Right lobe of liver (tissue), 6 donors: ENCODE measurements at regions not wholly inside any gene's neighbourhood (a gene's known extent, or its start where the extent isn't known, plus 50 kb on each side); places are given as distances from the start of the nearest gene placed in this dataset.

Source experiments
- ATAC-seq, 4 donors: fragments of 200-7000 bp; cut with Tn5 transposase; one replicate each; pipeline ENCODE4 v1.9.1; 2020; ENCODE audit warnings: mild to moderate bottlenecking in 4 of 4, moderate library complexity in 4 of 4
- DNase-seq, 3 donors: peaks; one replicate each; pipeline ENCODE4 v3.0.0-alpha.2; 2020
- H3K27ac ChIP-seq, 3 donors: fragments of 200-600 bp; one replicate each; pipeline ENCODE4 v1.8.0; 2022
- H3K27me3 ChIP-seq, 2 donors: fragments of 200-600 bp; one replicate each; pipeline ENCODE4 v1.8.0; 2022
- H3K36me3 ChIP-seq, 4 donors: fragments of 200-600 bp; sonication (generic) in 1 of 4; one replicate each; pipeline versions ENCODE4 v1.5.1 to v1.8.0; 2017 to 2022; ENCODE audit warnings: control low read depth in 1 of 4
- H3K4me1 ChIP-seq, 4 donors: fragments of 200-600 bp; sonication (generic) in 1 of 4; one replicate each; pipeline versions ENCODE4 v1.5.1 to v1.8.0; 2017 to 2022; ENCODE audit warnings: control low read depth in 1 of 4
- H3K4me3 ChIP-seq, 3 donors: fragments of 200-600 bp; one replicate each; pipeline ENCODE4 v1.8.0; 2022
- H3K9me3 ChIP-seq, 4 donors: fragments of 200-600 bp; sonication (generic) in 1 of 4; one replicate each; pipeline versions ENCODE4 v1.5.1 to v1.8.0; 2017 to 2022; ENCODE audit warnings: control low read depth in 1 of 4
- POLR2A ChIP-seq: fragments of 450-650 bp; IDR thresholded peaks from one replicate; pipeline ENCODE4 v1.6.1; 2017; ENCODE audit warnings: antibody characterized with exemption, mild to moderate bottlenecking
- WGBS: methylation state at CpG from one replicate; pipeline ENCODE4 v1.1.6; 2018; ENCODE audit warnings: low coverage, low lambda C conversion rate; ENCODE audit not compliant: insufficient coverage; ENCODE audit errors: missing lambda C conversion rate; 5-methylcytosine and 5-hydroxymethylcytosine counted together
- intact Hi-C, 2 donors: fragments of 100-400 bp; cut with DNase I; formaldehyde crosslinking; loops; one replicate each; pipeline versions ENCODE4 v1.11.2 to v1.14.1; 2022
- TF ChIP-seq, protein P1 (sequence below), 4 donors: fragments of 200-600 bp in 3 of 4; fragments of 450-650 bp in 1 of 4; IDR thresholded peaks; one replicate each; pipeline versions ENCODE4 v1.5.1 to v1.8.0; 2016 to 2022; ENCODE audit warnings: antibody characterized with exemption in 4 of 4, mild to moderate bottlenecking in 2 of 4
- donor health status: DM: no; HTN: yes; CAD: no.
- donor health status: DM: no; HTN: no; CAD: no.
- donor health status: DM: no; HTN: no; CAD: no.
- donor health status: DM: no; HTN: yes; CAD: no.
- donor health status: DM: no; HTN: yes; CAD: no.

- no peaks in the 10 kb centered on the region for H3K27me3 ChIP-seq
- 57% methylated on average over 3 of the region's 3 CpGs for WGBS
- H3K4me3 ChIP-seq, result no peak overlapping the region
- H3K4me1 ChIP-seq, result no peaks in the 10 kb centered on the region
- no peak overlapping the region for H3K27ac ChIP-seq
- no peak for TF ChIP-seq POLR2A
- TF ChIP-seq, protein P1, sequence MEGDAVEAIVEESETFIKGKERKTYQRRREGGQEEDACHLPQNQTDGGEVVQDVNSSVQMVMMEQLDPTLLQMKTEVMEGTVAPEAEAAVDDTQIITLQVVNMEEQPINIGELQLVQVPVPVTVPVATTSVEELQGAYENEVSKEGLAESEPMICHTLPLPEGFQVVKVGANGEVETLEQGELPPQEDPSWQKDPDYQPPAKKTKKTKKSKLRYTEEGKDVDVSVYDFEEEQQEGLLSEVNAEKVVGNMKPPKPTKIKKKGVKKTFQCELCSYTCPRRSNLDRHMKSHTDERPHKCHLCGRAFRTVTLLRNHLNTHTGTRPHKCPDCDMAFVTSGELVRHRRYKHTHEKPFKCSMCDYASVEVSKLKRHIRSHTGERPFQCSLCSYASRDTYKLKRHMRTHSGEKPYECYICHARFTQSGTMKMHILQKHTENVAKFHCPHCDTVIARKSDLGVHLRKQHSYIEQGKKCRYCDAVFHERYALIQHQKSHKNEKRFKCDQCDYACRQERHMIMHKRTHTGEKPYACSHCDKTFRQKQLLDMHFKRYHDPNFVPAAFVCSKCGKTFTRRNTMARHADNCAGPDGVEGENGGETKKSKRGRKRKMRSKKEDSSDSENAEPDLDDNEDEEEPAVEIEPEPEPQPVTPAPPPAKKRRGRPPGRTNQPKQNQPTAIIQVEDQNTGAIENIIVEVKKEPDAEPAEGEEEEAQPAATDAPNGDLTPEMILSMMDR (IDR thresholded peaks at IDR 0.05), result no peak
- DNase-seq, result no peak
- H3K36me3 ChIP-seq, result no peaks in the 10 kb centered on the region
- intact Hi-C loops, result no loop called here
- no peak for ATAC-seq
- no peaks in the 10 kb centered on the region for H3K9me3 ChIP-seq
Observed at GRCh38 chr3:135495891-135496290, 469.6 kb upstream of the PPP2R3A start.

GRCh38 chr3:135497979-135498378 lies 467.5 kb upstream of the PPP2R3A start:
- DNase-seq (no peak), ATAC-seq (no peak)
- no peak for TF ChIP-seq POLR2A
- TF ChIP-seq, protein P1 (IDR thresholded peaks at IDR 0.05), result no peak
- H3K4me1 ChIP-seq, result no peaks in the 10 kb centered on the region
- 52% methylated on average over 2 of the region's 5 CpGs for WGBS
- no peaks in the 10 kb centered on the region for H3K27me3 ChIP-seq
- no peaks in the 10 kb centered on the region for H3K9me3 ChIP-seq
- no peak overlapping the region for H3K27ac ChIP-seq
- H3K36me3 ChIP-seq, result no peaks in the 10 kb centered on the region
- intact Hi-C loops, result no loop called here
- H3K4me3 ChIP-seq, result no peak overlapping the region

DNA sequence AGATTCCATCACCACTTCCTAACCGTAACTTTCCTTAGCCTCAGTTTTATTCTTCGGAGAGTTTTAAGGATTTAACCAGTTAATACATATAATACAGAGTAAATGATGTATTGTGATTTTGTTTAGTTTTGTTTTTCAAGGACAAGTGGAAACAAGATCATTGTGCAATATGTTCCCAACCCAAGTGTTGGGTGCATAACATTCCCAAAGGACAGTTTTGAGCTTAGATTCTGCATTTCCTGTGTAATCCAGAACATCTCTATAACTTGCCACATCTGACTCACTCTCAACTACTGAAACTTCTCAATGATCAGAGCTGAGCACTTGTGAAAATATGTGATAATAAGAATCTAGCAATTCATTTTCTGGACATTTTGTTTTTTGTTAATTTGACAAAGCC lies 466.1 kb upstream of the PPP2R3A start:
- DNase-seq, result no peak
- Histone ChIP-seq H3K9me3 (no peaks in the 10 kb centered on the region), H3K36me3 (no peaks in the 10 kb centered on the region), H3K27ac (no peak overlapping the region), H3K4me1 (no peaks in the 10 kb centered on the region), H3K27me3 (no peaks in the 10 kb centered on the region), H3K4me3 (no peak overlapping the region)
- 80% methylated on average over 2 of the region's 2 CpGs for WGBS
- intact Hi-C loops, result no loop called here
- ATAC-seq, result no peak
- no peak for TF ChIP-seq POLR2A
- TF ChIP-seq, protein P1 (IDR thresholded peaks at IDR 0.05), result no peak

- no peak for TF ChIP-seq POLR2A
- TF ChIP-seq, protein P1 (IDR thresholded peaks at IDR 0.05), result no peak
- no peaks in the 10 kb centered on the region for H3K36me3 ChIP-seq
- H3K27ac ChIP-seq, result no peak overlapping the region
- ATAC-seq (no peak), DNase-seq (no peak)
- no peaks in the 10 kb centered on the region for H3K4me1 ChIP-seq
- no peaks in the 10 kb centered on the region for H3K9me3 ChIP-seq
- no peaks in the 10 kb centered on the region for H3K27me3 ChIP-seq
- intact Hi-C loops, result loop anchor here (10.0 kb wide), 1 partner anchor 705 kb away; the partner anchor contains the start of gene EPHB1 (in 2 of the 2)
- H3K4me3 ChIP-seq, result no peak overlapping the region
- 63% methylated on average over 3 of the region's 3 CpGs for WGBS
Observed at GRCh38 chr3:135500034-135500433, 465.5 kb upstream of the PPP2R3A start.
